ENCODE measurements at regions not wholly inside any gene's neighbourhood (a gene's known extent, or its start where the extent isn't known, plus 50 kb on each side); places are given as distances from the start of the nearest gene placed in this dataset.

DNA sequence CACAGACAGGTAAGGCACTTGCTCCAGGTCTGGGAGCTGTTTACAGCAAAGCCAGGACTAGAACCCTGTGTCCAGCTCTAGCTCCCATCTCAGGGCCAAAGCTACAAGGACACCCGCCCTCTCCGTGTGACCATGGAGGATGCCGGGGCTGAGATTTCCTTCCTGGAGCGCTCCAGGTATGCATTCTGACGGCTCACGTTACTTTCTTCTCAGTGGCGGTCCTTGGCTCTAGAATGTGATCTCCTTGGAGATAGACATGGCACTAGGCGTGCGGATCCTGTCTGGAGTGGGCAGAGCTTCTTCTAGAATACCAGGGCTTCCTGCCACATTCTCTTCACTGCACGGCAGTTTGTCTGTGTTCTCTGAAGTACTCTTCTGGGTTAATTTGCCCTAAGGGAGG lies 185.7 kb downstream of the OPA1 start:
- TF ChIP-seq, protein P1, sequence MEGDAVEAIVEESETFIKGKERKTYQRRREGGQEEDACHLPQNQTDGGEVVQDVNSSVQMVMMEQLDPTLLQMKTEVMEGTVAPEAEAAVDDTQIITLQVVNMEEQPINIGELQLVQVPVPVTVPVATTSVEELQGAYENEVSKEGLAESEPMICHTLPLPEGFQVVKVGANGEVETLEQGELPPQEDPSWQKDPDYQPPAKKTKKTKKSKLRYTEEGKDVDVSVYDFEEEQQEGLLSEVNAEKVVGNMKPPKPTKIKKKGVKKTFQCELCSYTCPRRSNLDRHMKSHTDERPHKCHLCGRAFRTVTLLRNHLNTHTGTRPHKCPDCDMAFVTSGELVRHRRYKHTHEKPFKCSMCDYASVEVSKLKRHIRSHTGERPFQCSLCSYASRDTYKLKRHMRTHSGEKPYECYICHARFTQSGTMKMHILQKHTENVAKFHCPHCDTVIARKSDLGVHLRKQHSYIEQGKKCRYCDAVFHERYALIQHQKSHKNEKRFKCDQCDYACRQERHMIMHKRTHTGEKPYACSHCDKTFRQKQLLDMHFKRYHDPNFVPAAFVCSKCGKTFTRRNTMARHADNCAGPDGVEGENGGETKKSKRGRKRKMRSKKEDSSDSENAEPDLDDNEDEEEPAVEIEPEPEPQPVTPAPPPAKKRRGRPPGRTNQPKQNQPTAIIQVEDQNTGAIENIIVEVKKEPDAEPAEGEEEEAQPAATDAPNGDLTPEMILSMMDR (IDR thresholded peaks at IDR 0.05), result no peak
- TF ChIP-seq EP300 (IDR thresholded peaks at IDR 0.05), result no peak
- TF ChIP-seq POLR2A (IDR thresholded peaks at IDR 0.05), result no peak
- no peak for TF ChIP-seq POLR2AphosphoS5 (IDR thresholded peaks at IDR 0.05)

All from stomach (tissue), 4 donors.